ENCODE measurements at regions not wholly inside any gene's neighbourhood (a gene's known extent, or its start where the extent isn't known, plus 50 kb on each side); places are given as distances from the start of the nearest gene placed in this dataset.

GRCh38 chr7:20561466-20561865 is 54.0 kb upstream of the ABCB5 start:
- ChIA-PET POLR2A (no interaction called here), CTCF (no interaction called here)
- H3K36me3 ChIP-seq (ENCODE audit: control insufficient read depth, insufficient read depth, low read length): no peaks in the 10 kb centered on the region
- intact Hi-C loops (cut with micrococcal nuclease; ENCODE audit: unreplicated experiment): no loop called here
- no peaks in the 10 kb centered on the region for H3K4me1 ChIP-seq (ENCODE audit: control insufficient read depth, insufficient read depth, low read length)
- no TSS peak for BruUV-seq (replicated peaks)
- ATAC-seq: no peak
- in situ Hi-C loops (cut with HindIII; ENCODE audit: low pct_unique_long_range_greater_than_20kb, low sequenced_read_pairs): no loop called here
- no peaks in the 10 kb centered on the region for H3K27me3 ChIP-seq (ENCODE audit: control insufficient read depth, insufficient read depth, low read length)
- TF ChIP-seq CTCF (IDR thresholded peaks at IDR 0.05): no peak
- no peak for TF ChIP-seq POLR2AphosphoS5 (IDR thresholded peaks at IDR 0.05; ENCODE audit: low read depth, low read length)
- no peak for TF ChIP-seq SIN3A (IDR thresholded peaks at IDR 0.05; ENCODE audit: borderline replicate concordance, insufficient read depth, low read depth, low read length)
- no peak for TF ChIP-seq REST (IDR thresholded peaks at IDR 0.05; ENCODE audit: insufficient read depth in 1 of 2, low read depth in 2 of 2, low read length in 1 of 2)
- TF ChIP-seq TCF7L2 (IDR thresholded peaks at IDR 0.05; ENCODE audit: low read depth, low read length): no peak
- H3K9me3 ChIP-seq (ENCODE audit: control insufficient read depth, insufficient read depth, low read depth, low read length): no peaks in the 10 kb centered on the region
- DNase-seq (ENCODE audit: low read depth, low spot score): no peak
- H3K4me3 ChIP-seq (ENCODE audit: low read depth in 2 of 2, low read length in 2 of 2): no peak overlapping the region
- no peak overlapping the region for H3K27ac ChIP-seq (ENCODE audit: low read length)

GRCh38 chr7:20561908-20562307 is 53.6 kb upstream of the ABCB5 start:
- CTCF ChIA-PET: no interaction called here
- POLR2A ChIA-PET: no interaction called here
- no peak for TF ChIP-seq TCF7L2 (IDR thresholded peaks at IDR 0.05; ENCODE audit: low read depth, low read length)
- TF ChIP-seq SIN3A (IDR thresholded peaks at IDR 0.05; ENCODE audit: borderline replicate concordance, insufficient read depth, low read depth, low read length): no peak
- no peak for TF ChIP-seq REST (IDR thresholded peaks at IDR 0.05; ENCODE audit: insufficient read depth in 1 of 2, low read depth in 2 of 2, low read length in 1 of 2)
- no peak for TF ChIP-seq CTCF (IDR thresholded peaks at IDR 0.05)
- no peak for TF ChIP-seq POLR2AphosphoS5 (IDR thresholded peaks at IDR 0.05; ENCODE audit: low read depth, low read length)

More at GRCh38 chr7:20561908-20562307, 53.6 kb upstream of the ABCB5 start:
- Histone ChIP-seq H3K4me3 (ENCODE audit: low read depth in 2 of 2, low read length in 2 of 2) (no peak overlapping the region), H3K27me3 (ENCODE audit: control insufficient read depth, insufficient read depth, low read length) (no peaks in the 10 kb centered on the region), H3K4me1 (ENCODE audit: control insufficient read depth, insufficient read depth, low read length) (no peaks in the 10 kb centered on the region), H3K36me3 (ENCODE audit: control insufficient read depth, insufficient read depth, low read length) (no peaks in the 10 kb centered on the region), H3K9me3 (ENCODE audit: control insufficient read depth, insufficient read depth, low read depth, low read length) (no peaks in the 10 kb centered on the region), H3K27ac (ENCODE audit: low read length) (no peak overlapping the region)
- DNase-seq (ENCODE audit: low read depth, low spot score) (no peak), ATAC-seq (no peak)
- in situ Hi-C loops (cut with HindIII; ENCODE audit: low pct_unique_long_range_greater_than_20kb, low sequenced_read_pairs): no loop called here
- intact Hi-C loops (cut with micrococcal nuclease; ENCODE audit: unreplicated experiment): no loop called here
- no TSS peak for BruUV-seq (replicated peaks)

Data from Panc1 (cell line).